Panc1 (cell line): ENCODE measurements at regions not wholly inside any gene's neighbourhood (a gene's known extent, or its start where the extent isn't known, plus 50 kb on each side); places are given as distances from the start of the nearest gene placed in this dataset.

Experiments used
- ATAC-seq: fragments of 200-7000 bp; cut with Tn5 transposase; 2 replicates; pipeline ENCODE4 v1.9.1; 2020; ENCODE audit warnings: mild to moderate bottlenecking, moderate library complexity
- BruUV-seq: library from RNA; stranded (reverse); fragments of 400-500 nt; replicated peaks from 2 replicates; lab custom pipeline; 2021; lab: Mats Ljungman, UMichigan
- CTCF ChIA-PET: fragments of 300-600 bp; sonication (Branson Sonifier 250); formaldehyde crosslinking; loops from one replicate; lab custom pipeline; 2022; ENCODE audit warnings: antibody characterized with exemption; lab: Charles Lee
- POLR2A ChIA-PET: fragments of 300-600 bp; sonication (Branson Sonifier 250); formaldehyde crosslinking; loops from one replicate; lab custom pipeline; 2022; ENCODE audit warnings: antibody characterized with exemption; lab: Charles Lee
- DNase-seq: peaks from one replicate; pipeline ENCODE4 v3.0.0-alpha.2; 2010; ENCODE audit warnings: low read depth, low spot score
- H3K27ac ChIP-seq: 2 replicates; pipeline ENCODE4 v1.5.1; 2011; ENCODE audit warnings: mild to moderate bottlenecking, low read length, inconsistent platforms
- H3K27me3 ChIP-seq: fragments of 200-500 bp; sonication (Bioruptor generic); 2 replicates; pipeline ENCODE4 v1.6.0; 2014; ENCODE audit warnings: low read length, inconsistent platforms; ENCODE audit not compliant: control insufficient read depth, insufficient read depth
- H3K36me3 ChIP-seq: fragments of 200-500 bp; sonication (Bioruptor generic); 2 replicates; pipeline ENCODE4 v1.5.1; 2014; ENCODE audit warnings: inconsistent platforms, mild to moderate bottlenecking, low read length, moderate library complexity; ENCODE audit not compliant: control insufficient read depth, insufficient read depth
- H3K4me1 ChIP-seq: 2 replicates; pipeline ENCODE4 v1.5.1; 2011; ENCODE audit warnings: inconsistent platforms, mild to moderate bottlenecking, low read length, moderate library complexity; ENCODE audit not compliant: control insufficient read depth, insufficient read depth
- H3K4me3 ChIP-seq, 2 experiments: 2 replicates each; pipeline ENCODE4 v1.5.1; 2011 to 2012; ENCODE audit warnings: low read depth in 2 of 2, low read length in 2 of 2, mild to moderate bottlenecking in 2 of 2, inconsistent platforms in 1 of 2, moderate library complexity in 1 of 2
- H3K9me3 ChIP-seq: fragments of 200-500 bp; sonication (Bioruptor generic); 2 replicates; pipeline ENCODE4 v1.5.1; 2014; ENCODE audit warnings: low read depth, mild to moderate bottlenecking, inconsistent platforms, low read length, moderate library complexity; ENCODE audit not compliant: control insufficient read depth, insufficient read depth
- CTCF ChIP-seq: fragments of 450-650 bp; IDR thresholded peaks from 2 replicates; pipeline ENCODE4 v1.5.1; 2017; ENCODE audit warnings: mild to moderate bottlenecking
- POLR2AphosphoS5 ChIP-seq: IDR thresholded peaks from 2 replicates; pipeline ENCODE4 v1.6.1; 2012; ENCODE audit warnings: mild to moderate bottlenecking, low read depth, low read length, moderate library complexity
- REST ChIP-seq, 2 experiments: IDR thresholded peaks; 2 replicates each; pipeline ENCODE4 v1.6.1; 2011 to 2012; ENCODE audit warnings: low read depth in 2 of 2, control low read depth in 1 of 2, low read length in 1 of 2, mild to moderate bottlenecking in 1 of 2, moderate library complexity in 1 of 2; ENCODE audit not compliant: insufficient read depth in 1 of 2
- SIN3A ChIP-seq: IDR thresholded peaks from 2 replicates; pipeline ENCODE4 v1.6.1; 2012; ENCODE audit warnings: low read depth, mild to moderate bottlenecking, low read length, moderate library complexity, borderline replicate concordance; ENCODE audit not compliant: insufficient read depth
- TCF7L2 ChIP-seq: IDR thresholded peaks from 2 replicates; pipeline ENCODE4 v1.6.1; 2011; ENCODE audit warnings: mild to moderate bottlenecking, low read depth, low read length, inconsistent platforms
- in situ Hi-C: cut with HindIII; loops from 2 replicates; pipeline ENCODE4 v1.10.0; 2016; ENCODE audit warnings: low sequenced_read_pairs, low pct_unique_long_range_greater_than_20kb
- intact Hi-C: fragments of 100-400 bp; cut with micrococcal nuclease; formaldehyde crosslinking; loops from one replicate; pipeline ENCODE4 v1.10.0; 2022; ENCODE audit not compliant: unreplicated experiment

- BruUV-seq, result no TSS peak
- POLR2A ChIA-PET, result no interaction called here
- ATAC-seq (no peak), DNase-seq (no peak)
- Histone ChIP-seq H3K4me1 (no peaks in the 10 kb centered on the region), H3K9me3 (no peaks in the 10 kb centered on the region), H3K27me3 (no peaks in the 10 kb centered on the region), H3K27ac (no peak overlapping the region), H3K36me3 (no peaks in the 10 kb centered on the region), H3K4me3 (no peak overlapping the region)
- CTCF ChIA-PET, result no interaction called here
- TF ChIP-seq TCF7L2 (no peak), REST (IDR thresholded peaks at IDR 0.05; ENCODE audit: insufficient read depth in 1 of 2, low read depth in 2 of 2, low read length in 1 of 2) (no peak)
- in situ Hi-C loops, result no loop called here
- intact Hi-C loops, result no loop called here
Observed at GRCh38 chr21:14313300-14313699, 69.6 kb downstream of the HSPA13 start.

- no peak overlapping the region for H3K27ac ChIP-seq
- H3K9me3 ChIP-seq, result no peaks in the 10 kb centered on the region
- TF ChIP-seq SIN3A, result no peak
- TF ChIP-seq REST (IDR thresholded peaks at IDR 0.05; ENCODE audit: insufficient read depth in 1 of 2, low read depth in 2 of 2, low read length in 1 of 2), result no peak
- TF ChIP-seq TCF7L2, result no peak
- no peak for TF ChIP-seq CTCF
- no peak for TF ChIP-seq POLR2AphosphoS5
- in situ Hi-C loops (no loop called here), intact Hi-C loops (no loop called here)
- H3K36me3 ChIP-seq, result no peaks in the 10 kb centered on the region
- ATAC-seq (no peak), DNase-seq (no peak)
- ChIA-PET POLR2A (no interaction called here), CTCF (no interaction called here)
- H3K4me1 ChIP-seq, result no peaks in the 10 kb centered on the region
- H3K4me3 ChIP-seq, result no peak overlapping the region
- no peaks in the 10 kb centered on the region for H3K27me3 ChIP-seq
- BruUV-seq, result no TSS peak
Observed at GRCh38 chr21:14312871-14313270, 70.1 kb downstream of the HSPA13 start.
